ENCODE measurements at regions not wholly inside any gene's neighbourhood (a gene's known extent, or its start where the extent isn't known, plus 50 kb on each side); places are given as distances from the start of the nearest gene placed in this dataset.
A peak's percentile ranks its signal among the peaks of the same experiment; 100 is the strongest.

GRCh38 chr2:42933824-42934254 is 141.5 kb upstream of the HAAO start:
- Histone ChIP-seq H4K20me1 (ENCODE audit: insufficient read depth, poor library complexity, severe bottlenecking) (no peaks in the 10 kb centered on the region), H2AFZ (no peak overlapping the region), H3K9me3 (ENCODE audit: low read depth) (no peaks in the 10 kb centered on the region), H3K4me2 (no peak overlapping the region), H3K4me3 (no peak overlapping the region), H3K9me2 (replicated peaks; ENCODE audit: insufficient read depth) (no peaks in the 10 kb centered on the region), H3K4me1 (ENCODE audit: insufficient read depth) (peaks cover 61% of the 10 kb centered on the region), H3K36me3 (replicated peaks; ENCODE audit: insufficient read depth, low read depth) (no peaks in the 10 kb centered on the region), H3K79me2 (no peaks in the 10 kb centered on the region), H3K27ac (no peak overlapping the region), H3K27me3 (no peaks in the 10 kb centered on the region)
- no peak for DNase-seq (ENCODE audit: low spot score)
- WGBS (ENCODE audit: low lambda C conversion rate, missing lambda C conversion rate): 93% methylated on average over 8 of the region's 8 CpGs
- TF ChIP-seq EZH2 (IDR thresholded peaks at IDR 0.05; ENCODE audit: borderline replicate concordance) (no peak), EZH2phosphoT487 (IDR thresholded peaks at IDR 0.05; ENCODE audit: low read depth, severe bottlenecking, unreplicated experiment) (no peak)
- TF ChIP-seq, protein P1, sequence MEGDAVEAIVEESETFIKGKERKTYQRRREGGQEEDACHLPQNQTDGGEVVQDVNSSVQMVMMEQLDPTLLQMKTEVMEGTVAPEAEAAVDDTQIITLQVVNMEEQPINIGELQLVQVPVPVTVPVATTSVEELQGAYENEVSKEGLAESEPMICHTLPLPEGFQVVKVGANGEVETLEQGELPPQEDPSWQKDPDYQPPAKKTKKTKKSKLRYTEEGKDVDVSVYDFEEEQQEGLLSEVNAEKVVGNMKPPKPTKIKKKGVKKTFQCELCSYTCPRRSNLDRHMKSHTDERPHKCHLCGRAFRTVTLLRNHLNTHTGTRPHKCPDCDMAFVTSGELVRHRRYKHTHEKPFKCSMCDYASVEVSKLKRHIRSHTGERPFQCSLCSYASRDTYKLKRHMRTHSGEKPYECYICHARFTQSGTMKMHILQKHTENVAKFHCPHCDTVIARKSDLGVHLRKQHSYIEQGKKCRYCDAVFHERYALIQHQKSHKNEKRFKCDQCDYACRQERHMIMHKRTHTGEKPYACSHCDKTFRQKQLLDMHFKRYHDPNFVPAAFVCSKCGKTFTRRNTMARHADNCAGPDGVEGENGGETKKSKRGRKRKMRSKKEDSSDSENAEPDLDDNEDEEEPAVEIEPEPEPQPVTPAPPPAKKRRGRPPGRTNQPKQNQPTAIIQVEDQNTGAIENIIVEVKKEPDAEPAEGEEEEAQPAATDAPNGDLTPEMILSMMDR (IDR thresholded peaks at IDR 0.05; ENCODE audit: poor library complexity): no peak

DNA sequence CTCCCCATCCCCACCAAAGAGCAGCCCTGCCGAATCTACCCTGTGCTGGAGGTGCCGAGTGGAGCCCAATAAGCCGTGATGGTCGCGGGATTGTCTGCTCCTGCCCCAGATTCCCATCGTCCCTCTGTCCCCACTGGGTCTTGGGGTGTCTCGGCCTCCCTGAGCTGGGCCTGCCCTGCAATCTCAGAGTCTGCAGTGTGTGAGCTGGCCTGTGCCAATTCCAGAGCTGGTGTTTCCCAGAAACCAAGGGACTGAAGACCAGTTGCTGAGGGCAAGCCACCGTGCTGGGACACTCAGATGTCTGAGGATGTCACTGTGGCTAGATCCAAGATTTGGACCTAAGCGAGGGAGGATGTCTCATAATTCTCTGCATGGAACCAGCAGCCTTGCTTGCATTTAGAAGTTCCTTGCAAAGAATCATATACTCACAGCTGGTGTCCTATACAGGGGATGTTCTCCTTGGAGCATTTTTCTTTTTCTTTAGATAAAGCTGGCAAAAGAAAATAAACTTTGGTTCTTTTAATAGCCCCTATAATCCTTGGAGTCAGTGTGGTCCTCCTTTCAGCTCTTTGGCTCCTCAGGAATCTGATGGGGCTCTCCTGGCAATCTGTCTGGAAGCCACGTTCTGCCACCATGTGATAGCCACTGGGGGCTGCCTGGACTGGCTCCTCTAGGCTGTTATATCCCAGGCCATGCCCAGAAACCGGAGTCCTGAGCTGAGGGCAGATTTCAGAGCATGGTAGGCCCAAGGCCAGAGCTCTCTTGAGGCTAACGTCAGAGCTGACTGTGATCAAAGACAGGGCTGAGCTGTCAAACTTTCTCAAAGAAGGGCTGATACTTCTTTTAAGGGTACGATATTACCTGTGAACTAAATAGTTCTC is 140.1 kb upstream of the HAAO start:
- TF ChIP-seq EZH2phosphoT487 (IDR thresholded peaks at IDR 0.05; ENCODE audit: low read depth, severe bottlenecking, unreplicated experiment) (no peak), EZH2 (IDR thresholded peaks at IDR 0.05; ENCODE audit: borderline replicate concordance) (no peak)
- TF ChIP-seq, protein P1 (IDR thresholded peaks at IDR 0.05; ENCODE audit: poor library complexity): no peak
- H2AFZ ChIP-seq: no peak overlapping the region
- no peaks in the 10 kb centered on the region for H4K20me1 ChIP-seq (ENCODE audit: insufficient read depth, poor library complexity, severe bottlenecking)
- H3K9me3 ChIP-seq (ENCODE audit: low read depth): no peaks in the 10 kb centered on the region
- no peaks in the 10 kb centered on the region for H3K9me2 ChIP-seq (replicated peaks; ENCODE audit: insufficient read depth)
- H3K27ac ChIP-seq: peak overlapping the region; percentile 80
- peaks cover 74% of the 10 kb centered on the region for H3K4me1 ChIP-seq (ENCODE audit: insufficient read depth)
- DNase-seq (ENCODE audit: low spot score): no peak
- WGBS (ENCODE audit: low lambda C conversion rate, missing lambda C conversion rate): 76% methylated on average over 13 of the region's 13 CpGs
- no peak overlapping the region for H3K4me3 ChIP-seq
- H3K27me3 ChIP-seq: no peaks in the 10 kb centered on the region
- no peaks in the 10 kb centered on the region for H3K36me3 ChIP-seq (replicated peaks; ENCODE audit: insufficient read depth, low read depth)
- H3K4me2 ChIP-seq: no peak overlapping the region
- H3K79me2 ChIP-seq: no peaks in the 10 kb centered on the region

GRCh38 chr2:42931818-42932195 is 139.4 kb upstream of the HAAO start:
- no peak overlapping the region for H2AFZ ChIP-seq
- H3K4me1 ChIP-seq (ENCODE audit: insufficient read depth): peaks cover 79% of the 10 kb centered on the region
- DNase-seq (ENCODE audit: low spot score): no peak
- 59% methylated on average over 3 of the region's 3 CpGs for WGBS (ENCODE audit: low lambda C conversion rate, missing lambda C conversion rate)
- no peak overlapping the region for H3K4me3 ChIP-seq
- no peaks in the 10 kb centered on the region for H4K20me1 ChIP-seq (ENCODE audit: insufficient read depth, poor library complexity, severe bottlenecking)
- H3K9me3 ChIP-seq (ENCODE audit: low read depth): no peaks in the 10 kb centered on the region
- no peaks in the 10 kb centered on the region for H3K79me2 ChIP-seq
- no peaks in the 10 kb centered on the region for H3K9me2 ChIP-seq (replicated peaks; ENCODE audit: insufficient read depth)
- H3K27me3 ChIP-seq: no peaks in the 10 kb centered on the region
- TF ChIP-seq EZH2phosphoT487 (IDR thresholded peaks at IDR 0.05; ENCODE audit: low read depth, severe bottlenecking, unreplicated experiment) (no peak), EZH2 (IDR thresholded peaks at IDR 0.05; ENCODE audit: borderline replicate concordance) (no peak)
- TF ChIP-seq, protein P1 (IDR thresholded peaks at IDR 0.05; ENCODE audit: poor library complexity): no peak
- no peak overlapping the region for H3K4me2 ChIP-seq
- H3K36me3 ChIP-seq (replicated peaks; ENCODE audit: insufficient read depth, low read depth): no peaks in the 10 kb centered on the region
- H3K27ac ChIP-seq: peak overlapping the region; percentile 80
